GM20000 (cell line): ENCODE measurements at regions not wholly inside any gene's neighbourhood (a gene's known extent, or its start where the extent isn't known, plus 50 kb on each side); places are given as distances from the start of the nearest gene placed in this dataset.

ENCODE experiments used
- DNase-seq: peaks from one replicate; pipeline ENCODE4 v3.0.0; 2012; ENCODE audit warnings: low spot score
- CTCF ChIP-seq: IDR thresholded peaks from 2 replicates; pipeline ENCODE4 v1.5.1; 2012; ENCODE audit warnings: mild to moderate bottlenecking, control low read depth; ENCODE audit errors: extremely low read depth, missing control alignments

DNA sequence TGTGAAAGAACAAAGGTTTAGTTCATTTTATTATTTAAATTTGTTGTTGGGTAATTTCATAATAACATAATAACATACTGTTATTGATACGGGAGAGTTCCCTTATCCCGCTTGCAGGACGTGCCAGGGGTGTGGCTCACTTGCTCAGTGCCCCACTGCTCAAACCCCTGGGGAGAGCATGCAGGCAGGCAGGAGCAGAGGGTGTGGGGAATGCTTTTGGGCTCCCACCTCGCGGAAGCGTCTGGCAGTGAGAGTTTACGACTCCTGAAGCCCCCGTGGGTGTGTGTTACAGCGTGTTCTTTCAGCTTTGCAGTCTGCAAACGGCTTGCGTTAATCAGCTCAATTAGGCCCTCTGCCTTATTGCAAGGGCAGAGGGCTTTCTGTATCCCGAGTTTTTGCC, 675.9 kb downstream of the SEMA5A start:
- no peak for TF ChIP-seq CTCF
- DNase-seq, result no peak

GRCh38 chr5:8870349-8870958, 675.4 kb downstream of the SEMA5A start:
- TF ChIP-seq CTCF, result no peak
- no peak for DNase-seq

- no peak for DNase-seq
- no peak for TF ChIP-seq CTCF
These were observed 674.9 kb downstream of the SEMA5A start for GRCh38 chr5:8870959-8871355.

GRCh38 chr5:8871446-8871845, 674.4 kb downstream of the SEMA5A start:
- no peak for DNase-seq
- TF ChIP-seq CTCF, result no peak

- no peak for DNase-seq
These were observed 670.2 kb downstream of the SEMA5A start for GRCh38 chr5:8875722-8876121.

GRCh38 chr5:8879248-8879647, 666.6 kb downstream of the SEMA5A start:
- no peak for TF ChIP-seq CTCF
- DNase-seq, result no peak

More at GRCh38 chr5:8875722-8876121, 670.2 kb downstream of the SEMA5A start:
- no peak for TF ChIP-seq CTCF

DNA sequence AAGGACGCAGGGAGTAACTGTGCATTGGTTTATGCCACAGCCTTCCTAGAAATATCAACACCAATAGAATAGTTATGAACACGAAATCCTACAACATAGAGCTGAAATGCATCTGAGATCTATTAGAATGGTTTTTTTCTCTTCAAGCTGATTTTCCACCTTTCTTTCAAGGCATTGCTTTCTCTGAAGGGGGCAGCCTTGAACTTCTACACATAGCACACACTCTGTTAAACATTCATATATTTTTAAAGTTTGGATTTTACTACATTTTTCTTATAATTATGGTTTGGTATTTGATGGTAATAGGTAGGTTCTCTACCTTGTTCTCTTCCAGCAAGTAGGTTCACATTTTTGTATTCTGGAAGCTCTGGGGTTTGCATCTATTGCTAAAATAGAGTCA, 661.8 kb downstream of the SEMA5A start:
- DNase-seq, result no peak
- TF ChIP-seq CTCF, result no peak
